B cell (primary cell): ENCODE measurements at regions not wholly inside any gene's neighbourhood (a gene's known extent, or its start where the extent isn't known, plus 50 kb on each side); places are given as distances from the start of the nearest gene placed in this dataset.

Source experiments
- CTCF ChIP-seq: fragments of 200-600 bp; IDR thresholded peaks from one replicate; pipeline ENCODE4 v1.8.0; 2022; ENCODE audit warnings: antibody characterized with exemption, mild to moderate bottlenecking
- EZH2 ChIP-seq: IDR thresholded peaks from 2 replicates; pipeline ENCODE4 v1.6.1; 2012; ENCODE audit warnings: borderline replicate concordance, low read depth, mild to moderate bottlenecking, moderate library complexity, low read length; ENCODE audit not compliant: insufficient read depth, poor library complexity, severe bottlenecking

GRCh38 chr7:96531331-96531730 lies 178.3 kb downstream of the SEM1 start:
- TF ChIP-seq CTCF, result no peak
- no peak for TF ChIP-seq EZH2
